H1 (cell line): ENCODE measurements at regions not wholly inside any gene's neighbourhood (a gene's known extent, or its start where the extent isn't known, plus 50 kb on each side); places are given as distances from the start of the nearest gene placed in this dataset.

Experiments used
- CTCF ChIA-PET: fragments of 300-600 bp; sonication (Branson Sonifier 250); formaldehyde crosslinking; loops from one replicate; lab custom pipeline; 2021; ENCODE audit not compliant: partially characterized antibody; lab: Charles Lee
- POLR2A ChIA-PET: fragments of 300-600 bp; sonication (Branson Sonifier 250); formaldehyde crosslinking; loops from one replicate; lab custom pipeline; 2021; ENCODE audit warnings: inconsistent platforms; ENCODE audit not compliant: partially characterized antibody; lab: Charles Lee
- DNase-seq, 2 experiments: peaks; one replicate each; pipeline versions ENCODE4 v3.0.0 to v3.0.0-alpha.2; 2010 to 2022; ENCODE audit warnings: low spot score in 2 of 2, low read depth in 1 of 2, mixed read lengths in 1 of 2
- FAIRE-seq: peaks from 2 replicates; lab custom pipeline; 2011; peaks lifted over from hg19 to GRCh38; lab: Jason Lieb, UNC
- H2AFZ ChIP-seq: 2 replicates; pipeline ENCODE4 v1.8.1; 2012; ENCODE audit warnings: low read length, inconsistent platforms
- H2AK5ac ChIP-seq: 2 replicates; pipeline ENCODE4 v1.6.1; 2013; ENCODE audit warnings: low read depth, low read length
- H2BK120ac ChIP-seq: replicated peaks from 2 replicates; pipeline ENCODE3; 2013; ENCODE audit warnings: low read depth, low read length, inconsistent platforms
- H2BK12ac ChIP-seq: 2 replicates; pipeline ENCODE4 v1.6.1; 2013; ENCODE audit warnings: low read depth, low read length
- H2BK15ac ChIP-seq: 2 replicates; pipeline ENCODE4 v1.6.1; 2013; ENCODE audit warnings: low read length
- H2BK20ac ChIP-seq: 2 replicates; pipeline ENCODE4 v1.6.1; 2013; ENCODE audit warnings: low read length
- H2BK5ac ChIP-seq: 2 replicates; pipeline ENCODE4 v1.6.1; 2013; ENCODE audit warnings: low read depth, low read length
- H3K14ac ChIP-seq: 2 replicates; pipeline ENCODE4 v1.6.1; 2013; ENCODE audit warnings: inconsistent platforms; ENCODE audit not compliant: insufficient read length
- H3K18ac ChIP-seq: 2 replicates; pipeline ENCODE4 v1.6.1; 2013; ENCODE audit warnings: low read length; ENCODE audit errors: extremely low read depth
- H3K23ac ChIP-seq: 2 replicates; pipeline ENCODE4 v1.6.1; 2013; ENCODE audit warnings: inconsistent platforms; ENCODE audit not compliant: insufficient read length
- H3K23me2 ChIP-seq: 2 replicates; pipeline ENCODE4 v1.6.1; 2013; ENCODE audit warnings: low read depth, low read length
- H3K27ac ChIP-seq: 2 replicates; pipeline ENCODE4 v1.6.1; 2011; ENCODE audit warnings: low read depth, low read length, inconsistent platforms
- H3K27me3 ChIP-seq, 4 experiments: replicated peaks in 1 of 4; 1 replicate in 1 of 4; 2 replicates in 3 of 4; pipeline versions ENCODE4 v1.6.1 to v1.8.1; 2011 to 2013; ENCODE audit warnings: low read length in 3 of 4, mild to moderate bottlenecking in 3 of 4, inconsistent platforms in 2 of 4, mixed read lengths in 2 of 4, moderate library complexity in 1 of 4; ENCODE audit not compliant: control insufficient read depth in 3 of 4, insufficient read depth in 3 of 4; ENCODE audit errors: extremely low read depth in 1 of 4
- H3K36me3 ChIP-seq, 4 experiments: 2 replicates each; pipeline versions ENCODE4 v1.6.1 to v1.8.1; 2011 to 2013; ENCODE audit warnings: mild to moderate bottlenecking in 4 of 4, low read length in 3 of 4, moderate library complexity in 2 of 4, control low read depth in 1 of 4, inconsistent platforms in 1 of 4; ENCODE audit not compliant: insufficient read depth in 4 of 4, control insufficient read depth in 2 of 4
- H3K4ac ChIP-seq: replicated peaks from 2 replicates; pipeline ENCODE3; 2013; ENCODE audit warnings: low read length, low read depth, mixed read lengths, inconsistent platforms; ENCODE audit not compliant: insufficient read length
- H3K4me1 ChIP-seq, 4 experiments: replicated peaks in 1 of 4; 1 replicate in 1 of 4; 2 replicates in 3 of 4; pipeline versions ENCODE4 v1.6.1 to v1.8.1; 2011 to 2013; ENCODE audit warnings: low read length in 3 of 4, inconsistent platforms in 2 of 4, mixed read lengths in 1 of 4; ENCODE audit not compliant: insufficient read depth in 4 of 4, control insufficient read depth in 3 of 4
- H3K4me2 ChIP-seq, 2 experiments: 2 replicates each; pipeline versions ENCODE4 v1.6.1 to v1.8.1; 2011 to 2013; ENCODE audit warnings: low read depth in 2 of 2, low read length in 2 of 2, control low read depth in 1 of 2, inconsistent platforms in 1 of 2, mild to moderate bottlenecking in 1 of 2; ENCODE audit not compliant: insufficient read depth in 1 of 2
- H3K4me3 ChIP-seq, 4 experiments: fragments of 200-600, 300-600 bp in 1 of 4; sonication (generic), shearing (Covaris generic), sonication (Bioruptor Twin) in 1 of 4; 2 replicates each; pipeline versions ENCODE4 v1.5.1 to v1.8.1; 2011 to 2016; ENCODE audit warnings: low read length in 4 of 4, low read depth in 3 of 4, control low read depth in 2 of 4, inconsistent platforms in 2 of 4, mild to moderate bottlenecking in 2 of 4, mixed read lengths in 1 of 4, moderate library complexity in 1 of 4; ENCODE audit not compliant: insufficient read depth in 2 of 4; ENCODE audit errors: extremely low read depth in 1 of 4
- H3K56ac ChIP-seq: replicated peaks from 2 replicates; pipeline ENCODE3; 2013; ENCODE audit warnings: low read depth, mild to moderate bottlenecking, mixed read lengths, low read length, inconsistent platforms; ENCODE audit not compliant: insufficient read length
- H3K79me1 ChIP-seq: 2 replicates; pipeline ENCODE4 v1.6.1; 2013; ENCODE audit warnings: low read depth, low read length, control low read depth
- H3K79me2 ChIP-seq, 2 experiments: 2 replicates each; pipeline versions ENCODE4 v1.6.1 to v1.8.1; 2012 to 2013; ENCODE audit warnings: low read length in 2 of 2, mild to moderate bottlenecking in 2 of 2, inconsistent platforms in 1 of 2; ENCODE audit not compliant: insufficient read depth in 2 of 2, control insufficient read depth in 1 of 2
- H3K9ac ChIP-seq, 4 experiments: replicated peaks in 1 of 4; 1 replicate in 1 of 4; 2 replicates in 3 of 4; pipeline versions ENCODE4 v1.6.1 to v1.8.1; 2011 to 2013; ENCODE audit warnings: low read depth in 3 of 4, low read length in 3 of 4, control low read depth in 2 of 4, mild to moderate bottlenecking in 2 of 4, moderate library complexity in 2 of 4, inconsistent platforms in 1 of 4; ENCODE audit errors: extremely low read depth in 1 of 4
- H3K9me3 ChIP-seq, 2 experiments: 2 replicates each; pipeline versions ENCODE4 v1.6.1 to v1.8.1; 2012 to 2013; ENCODE audit warnings: mild to moderate bottlenecking in 2 of 2, moderate library complexity in 2 of 2, control low read depth in 1 of 2, inconsistent platforms in 1 of 2, low read depth in 1 of 2, low read length in 1 of 2, mixed read lengths in 1 of 2; ENCODE audit not compliant: insufficient read depth in 2 of 2
- H4K20me1 ChIP-seq, 2 experiments: replicated peaks in 1 of 2; 2 replicates each; pipeline versions ENCODE3 to v1.8.1; 2011 to 2013; ENCODE audit warnings: inconsistent platforms in 2 of 2, low read length in 2 of 2, mild to moderate bottlenecking in 1 of 2; ENCODE audit not compliant: insufficient read depth in 2 of 2, control insufficient read depth in 1 of 2
- H4K5ac ChIP-seq: 2 replicates; pipeline ENCODE4 v1.6.1; 2013; ENCODE audit warnings: low read length, low read depth, mixed read lengths, inconsistent platforms; ENCODE audit not compliant: insufficient read length
- H4K8ac ChIP-seq: 2 replicates; pipeline ENCODE4 v1.8.0; 2013; ENCODE audit warnings: mild to moderate bottlenecking, moderate library complexity, low read length, inconsistent platforms; ENCODE audit not compliant: insufficient read depth; ENCODE audit errors: extremely low read depth
- H4K91ac ChIP-seq: replicated peaks from 2 replicates; pipeline ENCODE3; 2013; ENCODE audit warnings: low read length, mixed read lengths, inconsistent platforms; ENCODE audit not compliant: insufficient read length
- CBX8 ChIP-seq: fragments of 300-800, 300-1000 bp; sonication (generic); IDR thresholded peaks from 2 replicates; pipeline ENCODE4 v1.7.1; 2016; ENCODE audit warnings: low read depth, low read length, borderline replicate concordance
- SIX5 ChIP-seq: IDR thresholded peaks from 2 replicates; pipeline ENCODE4 v1.6.1; 2011; ENCODE audit warnings: mild to moderate bottlenecking, low read depth, low read length
- SP1 ChIP-seq: IDR thresholded peaks from 2 replicates; pipeline ENCODE4 v1.6.1; 2011; ENCODE audit warnings: low read depth, low read length
- WGBS, 2 experiments: shearing (Covaris generic) in 1 of 2; methylation state at CpG; one replicate each; pipeline versions ENCODE4 v1.1.6 to v1.1.7; 2013 to 2015; ENCODE audit warnings: low lambda C conversion rate in 2 of 2, mixed read lengths in 2 of 2, inconsistent platforms in 1 of 2, low coverage in 1 of 2, missing lambda C conversion rate in 1 of 2; ENCODE audit not compliant: insufficient replicate concordance in 2 of 2, insufficient coverage in 1 of 2, insufficient read length in 1 of 2; ENCODE audit errors: extremely low coverage in 1 of 2, missing lambda C conversion rate in 1 of 2; 5-methylcytosine and 5-hydroxymethylcytosine counted together

- Histone ChIP-seq H2BK5ac (no peak overlapping the region), H3K18ac (no peak overlapping the region), H3K27me3 (no peaks in the 10 kb centered on the region), H2AFZ (no peak overlapping the region), H4K91ac (no peak overlapping the region), H4K20me1 (no peaks in the 10 kb centered on the region), H3K4me3 (no peak overlapping the region), H3K23ac (no peak overlapping the region), H2BK120ac (no peak overlapping the region), H3K56ac (no peak overlapping the region), H3K14ac (no peak overlapping the region), H3K27ac (no peak overlapping the region), H3K4me2 (no peak overlapping the region), H4K5ac (no peak overlapping the region), H3K79me2 (no peaks in the 10 kb centered on the region), H3K23me2 (no peaks in the 10 kb centered on the region), H2AK5ac (no peak overlapping the region), H2BK20ac (no peak overlapping the region), H3K36me3 (no peaks in the 10 kb centered on the region), H2BK15ac (no peak overlapping the region), H2BK12ac (no peak overlapping the region), H3K79me1 (no peaks in the 10 kb centered on the region), H3K4ac (no peak overlapping the region), H3K9me3 (no peaks in the 10 kb centered on the region), H3K4me1 (no peaks in the 10 kb centered on the region), H3K9ac (no peak overlapping the region), H4K8ac (no peak overlapping the region)
- 67% methylated on average over 5 of the region's 5 CpGs; no CpG with 5 or more reads in 1 of the 2 experiments for WGBS, 2 experiments
- DNase-seq (no peak), FAIRE-seq (no peak)
- POLR2A ChIA-PET: no interaction called here
- TF ChIP-seq SP1 (no peak), SIX5 (no peak), CBX8 (no peak)
- CTCF ChIA-PET: interaction anchor here (1.2 kb wide), 1 partner anchor 10 kb away, joined by 3 read pairs; no protein-coding TSS in a partner anchor
Observed at GRCh38 chr4:143016171-143016570, 168.5 kb upstream of the USP38 start.
